Kidney glomerular epithelial cell (primary cell): ENCODE measurements at regions not wholly inside any gene's neighbourhood (a gene's known extent, or its start where the extent isn't known, plus 50 kb on each side); places are given as distances from the start of the nearest gene placed in this dataset.
"Not testable (repeated sequence)": the region's sequence is repeated elsewhere in the genome, so short reads cannot be mapped to it uniquely, and the experiment has no call there.

Experiments used
- DNase-seq: peaks from one replicate; lab custom pipeline; 2025; lab: John Stamatoyannopoulos, UW

DNA sequence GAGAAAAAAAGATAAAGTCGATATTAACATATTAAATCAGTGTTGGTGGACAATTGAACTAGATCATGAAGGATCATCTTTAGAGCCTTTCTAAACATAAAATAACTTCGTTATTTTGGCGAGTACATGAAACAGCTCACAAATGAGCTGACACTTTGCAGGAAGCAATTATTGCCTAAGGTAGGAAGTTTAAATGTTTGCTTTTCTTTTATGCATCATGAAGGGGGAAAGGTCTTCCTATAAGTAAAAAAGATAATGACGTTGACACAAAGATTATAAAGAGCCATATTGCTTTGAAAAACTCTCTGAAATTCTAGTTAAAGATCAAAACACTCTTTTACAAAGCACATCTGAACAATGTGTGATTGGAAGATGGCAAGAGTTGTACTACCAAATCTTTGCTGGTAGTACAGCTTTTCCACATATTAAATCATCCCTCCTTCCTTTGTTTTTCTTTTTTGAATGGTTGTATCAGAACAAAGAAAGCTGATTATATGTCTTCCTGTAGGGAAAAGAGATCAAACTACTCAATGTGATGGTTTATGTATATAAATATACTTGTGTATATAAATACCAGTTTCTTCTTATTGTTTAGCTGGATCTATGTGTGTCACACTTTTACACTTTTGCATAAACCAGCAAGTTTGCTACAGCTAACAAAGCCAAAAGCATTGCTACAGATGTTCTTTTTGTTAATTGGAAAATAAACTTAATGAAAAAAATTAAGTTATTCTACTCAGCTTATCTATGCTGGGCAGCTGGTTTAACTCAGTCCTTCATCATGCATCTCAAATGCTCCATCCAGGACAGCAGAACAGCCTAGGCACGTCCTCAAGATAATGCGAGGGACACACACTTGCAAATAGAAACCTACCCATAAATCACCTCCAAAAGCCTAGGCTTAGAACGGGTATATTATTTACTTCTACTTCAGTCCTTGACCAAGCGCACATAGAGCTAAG lies 850.8 kb upstream of the ROBO1 start:
- no peak for DNase-seq

DNA sequence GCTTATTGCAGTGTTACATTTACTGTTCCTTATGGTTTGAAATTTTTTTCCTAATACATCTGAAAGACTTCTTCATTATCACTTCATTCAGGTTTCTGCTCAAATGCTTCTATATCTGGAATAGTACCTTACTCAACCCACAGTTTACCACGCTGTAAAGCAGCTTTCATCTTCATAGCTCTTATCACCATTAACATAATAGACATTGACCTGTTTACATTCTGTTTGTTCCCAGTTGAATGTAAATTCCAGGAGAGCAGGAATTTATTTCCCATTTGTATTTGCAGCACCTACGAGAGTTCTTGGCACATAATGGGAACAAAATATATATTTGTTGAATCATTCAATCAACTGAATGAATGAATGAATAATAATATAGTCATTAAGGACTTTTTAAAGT lies 844.6 kb upstream of the ROBO1 start:
- no peak for DNase-seq

DNA sequence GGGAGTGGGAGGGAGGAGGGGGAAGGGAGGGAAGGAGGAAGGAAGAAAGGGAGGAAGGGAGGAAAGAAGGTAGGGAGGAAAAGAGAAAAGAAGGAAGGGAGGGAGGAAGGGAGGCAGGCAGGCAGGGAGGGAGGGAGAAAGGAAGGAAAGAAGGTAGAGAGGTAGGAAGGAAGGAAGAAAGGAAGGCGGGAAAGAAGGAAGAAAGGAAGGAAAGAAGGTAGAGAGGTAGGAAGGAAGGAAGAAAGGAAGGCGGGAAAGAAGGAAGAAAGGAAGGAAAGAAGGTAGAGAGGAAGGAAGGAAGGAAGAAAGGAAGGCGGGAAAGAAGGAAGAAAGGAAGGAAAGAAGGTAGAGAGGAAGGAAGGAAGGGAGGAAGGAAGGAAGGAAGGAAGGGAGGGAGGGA lies 840.3 kb upstream of the ROBO1 start:
- not testable (repeated sequence) for DNase-seq

DNA sequence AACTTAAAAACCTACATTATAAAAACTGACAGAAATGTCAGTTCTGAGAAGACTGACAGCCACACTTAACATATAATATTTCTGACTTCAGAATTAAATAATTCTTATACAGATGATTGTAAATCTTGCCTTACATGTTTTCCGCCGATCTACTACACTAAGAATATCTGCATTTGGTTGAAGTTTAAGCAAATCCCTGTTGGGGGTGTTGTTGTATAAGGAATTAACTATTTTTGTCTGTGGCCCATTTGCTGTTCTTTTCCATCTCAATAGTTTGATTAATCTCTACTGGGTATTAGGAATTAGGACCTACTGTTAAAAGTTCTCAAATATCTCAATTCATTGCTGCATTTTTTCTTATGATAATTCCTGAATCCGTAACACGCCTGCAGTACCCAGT lies 838.3 kb upstream of the ROBO1 start:
- no peak for DNase-seq

DNA sequence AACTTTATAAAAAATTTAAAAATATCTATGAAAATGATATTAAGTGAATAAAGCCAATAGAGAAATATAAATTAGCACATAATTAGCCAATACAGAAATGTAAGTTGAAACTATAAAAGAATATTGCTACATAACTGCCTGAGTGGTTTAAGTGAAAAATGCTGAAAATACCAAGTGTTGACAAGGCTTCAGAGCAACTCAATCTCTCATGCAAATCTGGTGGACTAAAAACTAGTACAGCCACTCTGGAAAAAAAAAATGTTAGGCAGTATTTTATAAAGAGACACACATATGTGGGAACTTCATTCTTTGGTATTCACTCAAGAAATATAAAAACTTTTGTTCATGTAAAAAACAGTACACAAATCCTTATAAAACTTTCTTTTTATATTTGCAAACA lies 833.7 kb upstream of the ROBO1 start:
- no peak for DNase-seq

DNA sequence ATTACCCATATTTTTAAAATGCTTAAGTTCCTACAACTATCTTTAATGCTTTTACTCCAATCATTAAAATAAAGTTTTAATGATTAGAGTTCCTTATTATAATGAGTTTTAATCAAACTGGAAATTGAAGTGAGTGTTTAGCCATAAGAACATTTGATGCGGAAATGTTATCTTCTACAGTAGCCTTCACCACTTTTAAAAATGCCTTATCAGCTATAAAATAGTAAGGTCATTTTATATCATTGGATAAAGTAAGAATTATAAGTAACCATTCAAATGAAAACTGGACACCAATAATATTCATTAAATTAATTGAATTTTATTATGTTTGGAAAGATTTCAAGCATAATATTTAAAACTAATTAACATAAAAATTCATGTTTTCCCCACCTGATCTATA lies 825.0 kb upstream of the ROBO1 start:
- DNase-seq, result no peak

DNA sequence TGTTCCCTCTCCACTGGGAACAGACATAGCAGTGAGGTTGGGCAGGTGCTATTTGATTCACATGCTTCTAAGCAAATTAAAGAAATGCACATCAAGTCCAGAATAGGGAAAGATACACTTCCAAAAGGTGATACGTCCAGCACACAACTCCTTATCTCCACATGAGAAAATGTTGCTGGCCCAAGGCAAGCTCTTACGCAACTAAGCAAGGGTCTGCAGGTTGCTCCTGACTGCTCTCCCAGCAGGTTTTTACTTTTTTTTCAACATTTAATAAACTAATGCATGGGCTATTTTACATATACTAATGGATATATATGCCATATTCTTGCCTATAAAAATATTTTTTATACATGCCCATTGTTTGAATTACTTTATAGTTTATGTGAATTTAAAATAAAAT lies 818.5 kb upstream of the ROBO1 start:
- DNase-seq, result no peak

DNA sequence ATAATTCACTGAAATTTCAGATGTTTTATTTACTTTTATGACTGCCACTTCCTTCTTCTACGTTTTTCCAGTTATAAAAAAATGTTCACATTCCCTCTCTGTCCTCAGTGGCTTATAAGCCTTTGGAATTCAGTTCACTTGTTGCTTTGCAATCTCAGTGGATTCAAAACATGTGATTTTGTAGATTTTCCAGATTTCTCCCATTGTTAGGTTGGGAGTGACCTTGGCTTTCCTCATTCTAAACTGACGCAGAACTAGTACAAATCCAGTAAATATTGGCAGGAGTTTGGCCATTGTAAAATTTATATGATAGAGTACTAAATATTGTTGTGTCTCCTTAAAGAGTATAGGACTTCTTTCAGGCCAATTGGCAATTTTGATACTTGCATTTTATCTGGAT lies 812.3 kb upstream of the ROBO1 start:
- no peak for DNase-seq

DNA sequence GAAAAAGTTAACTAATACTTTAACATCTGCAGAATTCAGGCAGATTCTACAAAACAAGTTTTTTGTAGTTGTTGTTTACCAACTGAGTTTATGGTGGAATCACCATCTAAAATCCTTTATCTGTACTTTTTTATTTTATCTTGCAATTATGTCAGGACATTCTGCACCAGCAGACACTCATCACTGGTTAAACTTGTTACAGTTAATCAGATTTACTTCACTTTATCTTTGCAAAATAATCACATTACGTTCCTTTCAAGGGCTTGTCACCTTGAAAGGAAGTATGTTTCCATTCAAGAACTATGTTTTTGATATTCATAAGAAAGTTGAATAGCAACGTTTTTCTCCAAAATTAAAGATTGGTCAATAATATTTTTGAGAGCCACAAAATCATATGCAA lies 796.6 kb upstream of the ROBO1 start:
- DNase-seq, result no peak

DNA sequence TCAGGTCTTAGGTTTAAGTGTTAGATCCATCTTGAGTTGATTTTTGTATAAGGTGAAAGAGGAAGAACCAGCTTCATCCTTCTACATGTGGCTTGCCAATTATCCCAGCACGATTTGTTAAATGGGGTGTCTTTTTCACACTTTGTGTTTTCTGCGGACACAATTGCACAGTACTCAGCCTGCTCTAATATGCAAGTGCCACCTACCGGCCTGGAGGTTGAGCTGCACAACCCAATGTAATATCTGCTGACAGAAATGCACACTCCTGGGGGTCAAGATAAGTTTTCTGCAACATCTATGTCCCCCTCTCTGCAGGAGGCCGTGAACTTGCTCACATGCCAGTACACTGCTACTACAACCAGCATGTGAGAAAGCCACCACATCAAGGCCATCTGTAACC lies 791.9 kb upstream of the ROBO1 start:
- DNase-seq, result no peak

DNA sequence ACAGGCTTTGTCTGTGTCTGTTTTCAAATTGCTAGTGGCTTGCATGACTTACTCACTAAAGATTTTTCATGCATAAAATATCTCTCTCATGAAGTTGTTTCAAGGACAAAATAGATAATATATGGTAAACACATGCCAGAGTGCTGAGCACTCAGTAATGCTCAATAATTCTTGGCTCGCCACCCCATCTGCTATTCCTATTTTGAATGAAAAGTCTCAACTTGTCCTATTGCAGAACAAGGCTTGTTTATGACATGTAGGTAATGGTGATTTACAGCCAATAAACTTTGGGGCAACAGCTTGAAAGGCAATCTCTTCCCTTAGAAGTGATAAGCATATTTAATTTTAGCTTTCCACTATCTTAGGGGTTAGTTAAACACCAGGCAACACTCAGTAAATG lies 789.0 kb upstream of the ROBO1 start:
- no peak for DNase-seq

DNA sequence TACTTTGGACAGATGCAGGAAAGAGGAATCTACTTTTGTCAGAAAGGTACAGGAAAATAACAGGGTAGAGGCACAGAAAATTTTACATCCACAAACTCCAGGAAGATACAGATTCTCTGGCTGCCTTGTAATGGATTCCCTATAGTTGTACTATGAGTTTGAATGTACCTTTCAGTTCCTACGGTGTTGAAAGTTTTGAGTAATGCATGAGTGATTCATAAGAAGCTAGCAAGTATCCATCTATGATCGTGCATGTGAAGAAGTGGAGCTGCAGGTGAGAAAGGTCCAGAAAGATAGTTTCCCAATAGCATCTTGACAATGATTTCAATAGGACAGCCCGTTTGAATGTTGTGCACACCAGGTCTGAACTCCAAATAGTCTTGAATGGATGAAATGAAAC lies 786.5 kb upstream of the ROBO1 start:
- DNase-seq, result no peak

DNA sequence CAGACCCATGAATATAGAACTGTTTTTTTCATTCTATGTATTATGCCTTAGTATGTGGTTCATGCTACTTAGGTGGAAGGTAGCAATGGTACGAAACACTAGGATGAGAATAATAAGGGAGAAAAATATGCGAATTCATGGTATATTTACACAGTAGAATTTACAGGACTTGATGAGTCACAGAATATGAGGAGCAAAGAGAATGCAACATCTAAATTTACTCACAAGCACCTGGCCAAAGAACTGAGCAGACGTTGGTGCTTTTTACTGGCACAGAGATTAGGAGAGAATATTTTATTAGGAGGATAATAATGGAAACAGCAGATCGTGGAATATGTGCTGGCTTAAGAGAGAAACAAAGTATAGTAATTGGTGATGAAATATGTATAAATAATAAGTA lies 785.4 kb upstream of the ROBO1 start:
- no peak for DNase-seq

DNA sequence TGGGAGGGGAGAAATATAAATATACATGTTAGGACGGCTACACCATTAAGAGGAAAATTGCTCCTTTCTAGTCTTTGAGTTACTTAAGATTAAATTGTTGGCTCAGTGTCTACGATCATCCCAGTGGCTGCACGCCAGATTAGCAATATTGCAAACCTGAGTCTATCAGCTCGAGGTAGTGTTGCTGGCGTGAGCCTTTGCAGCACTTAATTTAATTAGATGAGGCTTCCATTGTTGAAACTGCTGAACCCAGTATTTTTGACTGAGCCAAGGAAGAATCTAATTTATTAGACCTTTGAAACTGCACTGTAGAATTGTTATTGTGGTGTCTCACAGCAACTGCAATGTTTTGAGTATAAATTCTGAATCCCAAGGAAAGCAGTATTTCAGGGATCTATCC lies 782.4 kb upstream of the ROBO1 start:
- no peak for DNase-seq

DNA sequence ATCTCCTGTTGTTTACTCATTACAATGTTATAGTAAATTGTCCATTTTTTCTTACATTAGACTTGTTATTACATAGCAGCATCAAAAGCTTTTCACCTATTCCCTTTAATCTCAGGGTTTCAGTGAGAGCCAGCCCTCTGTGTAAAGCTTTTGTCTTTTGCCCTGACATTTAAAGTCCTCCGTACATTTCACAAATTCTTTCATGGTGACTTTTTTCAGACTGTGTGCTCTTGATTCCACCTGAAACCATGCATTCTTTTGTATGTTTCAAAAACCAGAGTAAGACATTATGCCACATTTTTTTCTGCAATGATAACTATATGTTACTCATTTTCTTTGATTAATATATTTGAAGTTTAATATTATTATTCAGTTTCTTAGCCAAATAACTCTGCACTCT lies 781.4 kb upstream of the ROBO1 start:
- DNase-seq, result no peak

DNA sequence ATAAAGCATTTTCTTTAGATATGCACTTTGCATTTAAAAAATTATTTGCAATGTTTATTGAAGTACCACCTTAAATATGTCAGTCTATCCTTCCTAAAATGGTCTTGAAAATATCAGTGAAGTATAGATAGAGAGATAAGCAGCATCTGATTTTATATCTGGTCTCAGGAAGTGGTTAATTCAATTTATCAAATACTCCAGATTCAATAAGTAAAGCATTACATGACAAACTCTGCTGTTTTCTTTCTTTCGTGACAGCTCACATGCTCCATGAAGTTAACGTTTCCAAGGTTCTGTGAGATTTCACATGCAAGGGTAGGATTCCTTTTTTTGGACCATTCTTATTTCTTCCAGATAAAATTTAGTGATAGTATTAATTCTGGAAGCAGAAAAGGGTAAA lies 775.4 kb upstream of the ROBO1 start:
- no peak for DNase-seq

DNA sequence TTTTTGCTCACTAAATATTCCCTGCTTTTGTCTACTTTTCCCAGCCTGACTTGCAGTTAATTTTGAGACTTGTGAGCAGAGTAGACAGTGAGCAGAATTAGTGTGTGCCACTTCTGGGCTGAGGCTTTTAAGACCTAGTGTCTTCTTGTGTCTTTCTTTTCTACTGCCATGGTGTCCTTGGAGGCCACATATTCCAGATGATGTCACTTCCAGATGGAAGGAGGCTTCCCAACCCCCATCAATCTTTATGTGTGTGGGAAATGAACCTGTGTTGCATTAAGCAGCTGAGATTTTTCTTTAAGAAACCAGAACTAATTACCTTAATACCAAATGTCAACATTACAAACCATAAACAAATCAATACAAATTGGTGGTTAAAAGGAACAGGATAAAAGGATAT lies 774.7 kb upstream of the ROBO1 start:
- DNase-seq, result no peak

DNA sequence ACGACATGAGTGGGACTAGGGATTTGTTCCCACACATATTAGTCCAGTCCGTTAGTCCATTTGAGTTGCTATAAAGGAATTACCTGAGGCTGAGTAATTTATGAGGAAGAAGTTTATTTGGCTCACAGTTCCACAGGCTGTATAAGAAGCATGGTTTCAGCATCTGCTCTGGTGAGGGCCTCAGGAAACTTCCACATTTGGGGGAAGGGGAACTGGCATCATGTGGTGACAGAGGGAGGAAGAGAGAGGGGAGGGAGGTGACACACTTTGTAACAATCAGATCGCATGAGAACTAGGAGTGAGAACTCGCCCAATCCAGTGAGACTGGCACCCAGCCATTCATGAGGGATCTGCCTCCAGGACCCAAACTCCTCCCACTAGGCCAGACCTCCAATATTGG lies 769.9 kb upstream of the ROBO1 start:
- DNase-seq, result no peak

DNA sequence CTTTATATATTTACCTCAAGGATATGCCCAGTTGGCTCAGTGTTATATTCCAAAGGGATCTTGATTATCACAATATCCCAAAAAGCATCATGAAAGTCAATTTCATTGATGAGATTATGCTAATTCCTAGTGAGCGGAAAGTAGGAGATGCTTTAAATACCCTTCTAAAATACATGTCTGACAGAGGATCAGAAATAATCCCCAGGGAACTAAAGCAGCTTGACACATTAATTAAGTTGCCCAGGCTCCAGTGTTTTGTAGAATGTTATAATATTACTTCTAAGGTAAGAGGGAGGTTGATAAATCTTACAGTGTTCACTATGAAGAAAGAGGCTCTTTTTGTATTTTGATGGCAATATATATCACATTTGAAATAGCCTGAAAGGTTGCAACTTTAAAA lies 767.5 kb upstream of the ROBO1 start:
- DNase-seq, result no peak

DNA sequence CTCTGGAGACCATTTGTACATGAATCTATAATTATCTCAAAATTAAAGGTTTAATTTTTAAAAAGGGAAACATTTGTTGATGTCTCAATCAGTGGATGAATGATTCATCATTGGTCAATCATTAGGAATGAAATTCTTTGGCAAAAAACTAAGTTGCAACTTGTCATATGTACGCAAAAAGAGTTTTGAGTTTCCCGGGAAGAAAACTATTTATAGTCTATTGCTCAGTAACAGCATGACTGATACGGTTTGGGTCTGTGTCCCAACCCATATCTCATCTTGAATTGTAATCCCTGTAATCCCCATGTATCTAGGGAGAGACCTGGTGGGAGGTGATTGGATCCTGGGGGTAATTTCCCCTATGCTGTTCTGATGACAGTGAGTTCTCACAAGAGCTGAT lies 765.8 kb upstream of the ROBO1 start:
- DNase-seq, result no peak

DNA sequence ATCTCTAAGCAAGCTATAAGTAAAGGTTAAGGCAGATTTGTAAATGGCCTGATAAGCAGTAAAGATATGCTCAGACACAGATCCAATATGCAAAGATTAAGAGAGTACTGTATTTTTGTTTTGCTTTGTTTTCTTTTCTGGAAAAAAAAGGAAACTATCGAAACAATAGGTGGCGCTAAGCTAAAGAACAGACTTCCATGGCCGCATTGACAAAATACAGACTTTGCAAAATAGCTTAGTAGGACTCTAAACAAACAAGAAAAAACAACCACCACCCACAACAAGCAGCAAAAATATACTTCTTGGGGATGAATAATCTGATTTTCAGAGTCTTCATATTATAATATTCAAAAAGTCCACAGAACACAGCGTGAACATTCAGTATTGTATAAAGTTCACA lies 758.4 kb upstream of the ROBO1 start:
- DNase-seq, result no peak

DNA sequence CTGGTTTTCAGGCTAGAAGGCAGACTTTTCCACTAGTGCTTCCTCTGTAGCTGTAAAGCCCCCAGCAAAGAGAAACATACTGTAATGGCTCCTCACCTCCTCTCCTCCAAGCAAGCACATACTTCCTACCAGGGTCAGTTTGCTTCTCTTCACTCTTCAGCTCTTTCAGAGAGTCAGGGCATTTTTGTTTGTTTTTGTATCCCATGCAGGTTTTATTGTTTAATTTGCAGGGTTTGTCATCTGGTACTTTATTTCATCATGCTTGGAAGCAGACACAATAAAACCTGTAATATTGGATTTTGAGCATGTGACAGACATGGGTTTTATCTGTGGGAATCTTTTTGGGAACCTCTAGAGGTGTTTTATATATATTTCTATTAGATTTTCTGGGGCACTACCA lies 753.3 kb upstream of the ROBO1 start:
- DNase-seq, result no peak

DNA sequence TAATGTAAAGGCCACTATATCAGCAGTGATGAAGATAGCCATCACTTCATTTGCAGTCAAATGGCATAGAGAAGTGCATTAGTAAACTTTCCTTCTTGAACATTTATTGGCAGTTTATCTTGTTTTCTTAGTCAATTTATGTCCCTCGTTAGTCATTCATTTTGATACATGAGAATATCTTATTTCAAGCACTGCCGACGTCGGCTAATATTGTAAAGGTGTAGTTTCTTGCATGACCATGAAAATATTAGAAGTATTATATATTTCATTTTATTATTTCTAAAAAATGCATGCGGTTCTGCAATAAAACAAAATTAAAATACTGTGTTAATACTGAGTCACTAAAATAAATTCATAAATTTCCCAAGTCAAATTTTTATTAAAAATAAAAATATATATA lies 751.6 kb upstream of the ROBO1 start:
- DNase-seq, result no peak

DNA sequence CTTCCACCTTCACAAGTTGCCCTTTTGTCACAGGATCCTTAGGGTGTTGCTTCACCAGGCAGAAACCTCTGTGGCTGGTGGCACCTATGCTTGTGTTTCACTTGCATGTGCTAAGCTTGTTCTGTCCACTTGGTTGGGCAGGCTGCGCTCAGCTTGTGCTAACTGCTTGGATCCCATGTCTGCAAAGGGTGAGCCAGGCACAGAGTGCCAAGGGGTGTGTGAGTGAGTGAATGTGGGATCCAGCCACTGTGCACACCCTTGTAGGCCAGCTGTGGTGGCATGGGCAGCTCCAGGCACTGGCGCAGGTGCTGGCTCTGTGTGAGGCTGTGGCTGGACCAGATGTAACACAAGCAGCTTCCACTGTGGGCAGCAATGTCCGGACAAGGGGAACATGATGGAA lies 728.7 kb upstream of the ROBO1 start:
- DNase-seq, result no peak
